Forelimb muscle (tissue), 1 donor: ENCODE measurements at regions not wholly inside any gene's neighbourhood (a gene's known extent, or its start where the extent isn't known, plus 50 kb on each side); places are given as distances from the start of the nearest gene placed in this dataset.
"Not testable (repeated sequence)": the region's sequence is repeated elsewhere in the genome, so short reads cannot be mapped to it uniquely, and the experiment has no call there.

Experiments used
- DNase-seq: peaks from one replicate; pipeline ENCODE4 v3.0.0-alpha.2; 2013; ENCODE audit warnings: low read depth

GRCh38 chr15:30688684-30689083 is 62.8 kb downstream of the ARHGAP11B start:
- DNase-seq, result not testable (repeated sequence)

- not testable (repeated sequence) for DNase-seq
Measured at GRCh38 chr15:30690153-30690552, 64.2 kb downstream of the ARHGAP11B start.

GRCh38 chr15:30695811-30696210 is 69.9 kb downstream of the ARHGAP11B start:
- not testable (repeated sequence) for DNase-seq

DNA sequence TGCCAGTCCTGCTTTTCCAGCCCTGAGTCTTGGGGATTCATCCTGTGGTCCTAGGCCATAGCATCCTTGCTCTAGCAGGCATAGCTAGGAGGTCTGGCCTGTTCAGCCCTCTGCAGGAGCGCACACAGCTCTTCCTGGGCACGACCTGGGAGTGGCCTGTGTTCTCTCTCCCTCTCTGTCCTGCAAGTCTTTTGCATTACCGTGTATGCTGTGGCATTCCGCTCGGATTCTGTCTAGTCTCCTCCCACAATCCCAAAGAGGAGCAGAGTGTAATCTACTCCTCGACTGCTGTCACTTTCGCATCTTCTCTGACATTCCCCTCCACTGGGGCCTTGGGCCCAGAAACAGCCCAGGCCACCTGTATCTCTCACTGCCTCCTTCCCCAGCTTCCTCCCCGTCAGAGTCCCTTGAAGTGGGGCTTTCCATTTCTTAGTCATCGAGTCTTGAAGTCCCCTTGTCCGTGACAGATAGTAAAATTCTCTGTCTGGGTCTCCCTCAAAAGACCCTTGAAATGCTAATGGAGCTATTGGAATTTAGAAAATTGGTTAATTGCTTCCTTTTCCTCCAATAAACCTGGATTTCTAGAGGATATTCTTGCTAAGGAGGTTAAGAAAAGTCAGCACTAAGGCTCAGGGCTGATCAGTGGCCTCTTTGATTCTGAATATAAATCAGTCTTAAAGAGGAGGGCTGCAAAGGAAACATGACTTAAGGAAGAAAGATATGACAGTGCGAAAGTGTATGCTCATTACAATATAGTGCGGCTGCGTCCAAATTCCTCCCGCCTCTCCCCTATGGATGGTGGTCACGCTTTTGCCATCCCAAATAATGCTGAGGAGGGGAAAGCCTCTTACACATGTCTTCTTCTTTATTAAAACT is 70.7 kb downstream of the ARHGAP11B start:
- DNase-seq, result not testable (repeated sequence)

DNA sequence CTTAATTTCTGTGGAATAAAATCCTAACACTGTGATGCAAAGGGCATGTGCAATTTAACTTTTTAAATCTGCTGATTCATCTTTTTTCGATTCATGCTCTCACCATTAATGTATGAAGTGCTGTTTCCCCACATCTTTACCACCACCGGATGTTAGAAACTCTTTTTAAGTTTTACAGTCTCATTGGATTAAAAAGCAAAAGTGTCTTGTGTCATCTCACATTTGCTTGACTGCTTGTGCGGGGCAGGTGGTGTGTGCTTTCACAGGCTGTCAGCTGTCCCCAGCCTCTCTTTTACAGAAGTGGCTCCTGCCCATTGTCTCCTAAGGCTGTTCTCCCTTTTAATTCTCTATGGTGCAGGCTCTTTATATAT is 71.4 kb downstream of the ARHGAP11B start:
- not testable (repeated sequence) for DNase-seq

GRCh38 chr15:30700006-30700597 is 74.2 kb downstream of the ARHGAP11B start:
- DNase-seq, result not testable (repeated sequence)

- DNase-seq, result not testable (repeated sequence)
Measured at GRCh38 chr15:30707976-30708685, 82.2 kb downstream of the ARHGAP11B start.

DNA sequence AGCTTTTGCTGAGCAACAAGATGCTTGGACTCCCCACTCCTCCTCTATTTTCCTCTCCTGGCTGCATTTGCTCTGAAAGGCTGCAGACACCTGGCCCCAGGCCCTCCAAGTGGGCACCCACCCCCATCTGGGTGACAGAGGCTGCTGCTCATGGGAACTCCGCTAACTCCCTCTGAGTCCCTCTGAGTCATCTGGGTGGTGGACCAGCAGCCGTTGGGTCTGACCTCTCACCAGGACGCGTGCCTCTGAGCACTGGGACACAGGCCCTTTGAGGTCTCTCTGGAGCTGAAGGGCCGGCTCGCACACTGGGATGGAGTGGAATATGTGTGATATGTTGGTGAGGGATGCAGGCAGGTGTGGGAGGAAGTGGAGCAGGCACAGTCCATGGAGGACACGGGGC is 82.9 kb downstream of the ARHGAP11B start:
- DNase-seq, result not testable (repeated sequence)

- not testable (repeated sequence) for DNase-seq
Measured at GRCh38 chr15:30718038-30718643, 92.2 kb downstream of the ARHGAP11B start.

- not testable (repeated sequence) for DNase-seq
Measured at GRCh38 chr15:30719363-30719762, 93.4 kb downstream of the ARHGAP11B start.

GRCh38 chr15:30720825-30721224 is 94.9 kb downstream of the ARHGAP11B start:
- not testable (repeated sequence) for DNase-seq

DNA sequence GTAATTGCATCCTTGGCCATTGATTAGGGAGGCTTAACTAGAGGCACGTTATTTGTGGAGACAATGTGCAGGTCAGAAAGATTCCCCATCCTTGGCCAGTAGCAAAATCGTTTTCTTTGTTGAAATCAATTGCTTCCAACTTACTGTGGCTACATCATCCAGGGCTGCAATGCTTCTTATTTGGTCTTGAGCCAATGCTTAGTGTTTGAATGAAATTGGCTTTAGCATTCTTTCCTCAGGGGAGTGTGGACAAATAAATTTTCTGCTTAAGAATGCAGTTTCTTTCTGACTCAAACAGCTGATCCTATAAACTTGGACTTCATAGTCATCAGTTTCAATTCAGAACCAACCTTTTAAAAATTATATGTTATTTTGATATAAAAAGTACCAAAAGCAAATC is 95.6 kb downstream of the ARHGAP11B start:
- peak; percentile 1 for DNase-seq

- DNase-seq, result not testable (repeated sequence)
Measured at GRCh38 chr15:30723540-30724175, 97.7 kb downstream of the ARHGAP11B start.

- DNase-seq, result not testable (repeated sequence)
Measured at GRCh38 chr15:30729880-30730590, 104.1 kb downstream of the ARHGAP11B start.

DNA sequence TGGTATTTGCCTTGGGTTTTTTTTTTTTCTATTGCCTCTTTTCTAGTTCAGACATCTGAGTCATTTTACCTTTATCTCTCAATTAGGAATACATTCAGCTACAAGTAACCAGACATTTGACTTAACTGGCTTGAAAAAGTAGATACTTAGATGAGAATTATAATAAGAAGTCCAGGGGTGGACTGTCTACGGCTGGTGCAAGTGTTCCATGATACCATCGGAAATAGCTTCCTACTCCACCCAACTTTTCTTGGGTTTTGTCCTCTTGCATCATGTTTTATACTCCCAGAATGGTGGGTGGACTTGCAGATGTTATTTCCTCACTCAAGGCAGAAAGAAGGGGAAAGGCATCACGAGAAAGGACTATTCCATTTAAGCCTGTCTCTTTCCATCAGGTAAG is 104.7 kb downstream of the ARHGAP11B start:
- not testable (repeated sequence) for DNase-seq

DNA sequence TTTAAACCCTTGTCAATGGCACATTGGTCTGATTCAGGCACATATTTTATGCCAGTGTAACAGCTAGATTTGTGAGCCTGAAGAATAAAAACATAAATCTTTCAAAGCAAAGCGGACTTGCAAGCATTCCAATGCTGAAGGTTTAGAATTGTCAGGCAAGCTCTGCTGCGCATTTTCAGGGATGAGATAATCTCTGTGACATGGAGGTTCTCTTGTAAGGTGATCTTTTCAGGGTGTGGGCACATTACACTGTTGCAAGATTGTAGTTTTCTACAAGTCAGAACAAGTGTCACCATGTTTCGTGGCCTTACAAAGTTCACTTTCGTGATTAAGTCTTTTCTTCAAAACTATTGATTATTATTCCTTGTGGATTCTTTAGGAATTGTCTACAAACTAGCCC is 106.2 kb downstream of the ARHGAP11B start:
- DNase-seq, result not testable (repeated sequence)

- DNase-seq, result not testable (repeated sequence)
Measured at GRCh38 chr15:30735884-30736564, 110.1 kb downstream of the ARHGAP11B start.

- not testable (repeated sequence) for DNase-seq
Measured at GRCh38 chr15:30742796-30743195, 116.9 kb downstream of the ARHGAP11B start.

GRCh38 chr15:30749048-30749447 is 123.1 kb downstream of the ARHGAP11B start:
- DNase-seq, result not testable (repeated sequence)
